ENCODE measurements at regions not wholly inside any gene's neighbourhood (a gene's known extent, or its start where the extent isn't known, plus 50 kb on each side); places are given as distances from the start of the nearest gene placed in this dataset.

DNA sequence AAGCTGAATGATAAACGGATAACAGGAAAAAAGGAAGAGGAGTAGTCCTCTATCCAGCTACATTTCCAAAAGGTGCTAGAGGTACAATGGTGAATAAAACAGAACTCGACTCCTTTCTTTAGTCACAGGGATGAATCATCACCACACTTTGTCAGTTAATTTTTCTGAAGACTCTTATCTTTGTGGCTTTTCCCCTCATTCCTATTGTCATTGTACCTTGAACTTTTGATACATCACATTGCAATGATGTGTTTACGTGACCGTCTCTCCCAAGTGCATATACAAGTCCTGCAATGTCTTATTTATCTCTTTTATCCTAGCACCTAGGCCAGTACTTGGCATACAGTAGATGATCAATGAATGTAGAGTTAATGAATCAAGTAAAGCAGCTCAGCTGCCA is 134.7 kb downstream of the LHFPL1 start:
- no peak overlapping the region for H2AFZ ChIP-seq (ENCODE audit: low read length)
- no peaks in the 10 kb centered on the region for H3K9me3 ChIP-seq (ENCODE audit: low read length)
- intact Hi-C loops (cut with micrococcal nuclease) = no loop called here
- no peak overlapping the region for H3K4me3 ChIP-seq (ENCODE audit: low read length)
- POLR2A ChIA-PET (ENCODE audit: unreplicated experiment) = no interaction called here
- CTCF ChIA-PET = no interaction called here
- no peaks in the 10 kb centered on the region for H3K4me1 ChIP-seq (ENCODE audit: insufficient read depth, low read length)
- no peak overlapping the region for H3K9ac ChIP-seq (ENCODE audit: low read length)
- ATAC-seq = no peak
- H3K79me2 ChIP-seq (ENCODE audit: low read length) = no peaks in the 10 kb centered on the region
- H3K9me2 ChIP-seq (replicated peaks; ENCODE audit: low read length) = no peaks in the 10 kb centered on the region
- no peak for DNase-seq
- no peaks in the 10 kb centered on the region for H3K36me3 ChIP-seq (ENCODE audit: low read depth, low read length)
- TF ChIP-seq, protein P1, sequence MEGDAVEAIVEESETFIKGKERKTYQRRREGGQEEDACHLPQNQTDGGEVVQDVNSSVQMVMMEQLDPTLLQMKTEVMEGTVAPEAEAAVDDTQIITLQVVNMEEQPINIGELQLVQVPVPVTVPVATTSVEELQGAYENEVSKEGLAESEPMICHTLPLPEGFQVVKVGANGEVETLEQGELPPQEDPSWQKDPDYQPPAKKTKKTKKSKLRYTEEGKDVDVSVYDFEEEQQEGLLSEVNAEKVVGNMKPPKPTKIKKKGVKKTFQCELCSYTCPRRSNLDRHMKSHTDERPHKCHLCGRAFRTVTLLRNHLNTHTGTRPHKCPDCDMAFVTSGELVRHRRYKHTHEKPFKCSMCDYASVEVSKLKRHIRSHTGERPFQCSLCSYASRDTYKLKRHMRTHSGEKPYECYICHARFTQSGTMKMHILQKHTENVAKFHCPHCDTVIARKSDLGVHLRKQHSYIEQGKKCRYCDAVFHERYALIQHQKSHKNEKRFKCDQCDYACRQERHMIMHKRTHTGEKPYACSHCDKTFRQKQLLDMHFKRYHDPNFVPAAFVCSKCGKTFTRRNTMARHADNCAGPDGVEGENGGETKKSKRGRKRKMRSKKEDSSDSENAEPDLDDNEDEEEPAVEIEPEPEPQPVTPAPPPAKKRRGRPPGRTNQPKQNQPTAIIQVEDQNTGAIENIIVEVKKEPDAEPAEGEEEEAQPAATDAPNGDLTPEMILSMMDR (conservative IDR thresholded peaks at IDR 0.05; ENCODE audit: low read depth, low read length) = no peak
- no peak for TF ChIP-seq EZH2phosphoT487 (IDR thresholded peaks at IDR 0.05; ENCODE audit: borderline replicate concordance, low read length)
- no peak for TF ChIP-seq EZH2 (IDR thresholded peaks at IDR 0.05; ENCODE audit: low read length, unreplicated experiment)
- no peak overlapping the region for H3K4me2 ChIP-seq (ENCODE audit: low read length)
- no peak overlapping the region for H3K27ac ChIP-seq (ENCODE audit: low read length)
- H4K20me1 ChIP-seq (ENCODE audit: low read length) = no peaks in the 10 kb centered on the region
- no TSS peak for BruUV-seq (replicated peaks)
- no peaks in the 10 kb centered on the region for H3F3A ChIP-seq (ENCODE audit: low read length, unreplicated experiment)
- H3K27me3 ChIP-seq (ENCODE audit: low read length) = no peaks in the 10 kb centered on the region

DNA sequence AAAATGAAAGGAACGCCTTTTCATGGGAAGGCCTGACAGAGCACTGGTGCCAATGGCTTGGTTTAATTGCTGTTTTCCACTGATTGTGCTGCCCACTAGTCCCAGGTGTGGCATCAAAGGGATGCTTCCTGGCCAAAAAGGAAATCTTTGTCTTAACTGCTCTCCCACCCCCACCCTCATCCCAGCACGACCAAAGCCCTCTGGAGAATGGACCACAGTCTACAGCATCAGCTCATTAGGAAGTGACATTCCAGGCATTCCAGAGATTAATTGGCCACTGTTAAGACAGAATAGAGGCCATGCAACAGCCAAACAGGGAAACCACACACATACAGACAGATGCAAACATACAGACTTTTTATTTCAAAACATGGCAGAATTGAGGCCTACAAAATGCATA is 143.2 kb downstream of the LHFPL1 start:
- BruUV-seq (replicated peaks) = no TSS peak
- POLR2A ChIA-PET (ENCODE audit: unreplicated experiment) = no interaction called here

DNA sequence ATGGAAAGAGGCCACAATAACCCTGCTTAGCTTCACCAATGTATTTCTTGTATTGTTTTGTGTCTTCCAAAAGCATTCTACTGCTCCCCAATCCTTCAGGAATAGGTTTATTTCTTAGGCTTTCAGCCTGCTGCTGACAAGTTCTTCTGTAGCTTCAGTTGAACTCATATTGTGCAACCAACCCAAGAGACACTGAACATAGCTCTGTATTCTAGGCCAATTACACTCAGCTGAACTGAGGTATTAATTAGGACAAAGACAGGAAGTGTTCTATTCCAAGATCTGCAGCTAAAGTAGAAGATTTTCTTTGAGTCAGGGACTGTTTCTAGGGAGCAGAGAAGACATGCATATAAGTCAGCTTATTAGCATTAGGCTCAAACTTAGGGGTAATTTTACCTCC is 151.8 kb downstream of the LHFPL1 start:
- ChIA-PET CTCF (no interaction called here), POLR2A (ENCODE audit: unreplicated experiment) (no interaction called here)
- H3K36me3 ChIP-seq (ENCODE audit: low read depth, low read length) = no peaks in the 10 kb centered on the region
- BruUV-seq (replicated peaks) = no TSS peak
- TF ChIP-seq, protein P1 (conservative IDR thresholded peaks at IDR 0.05; ENCODE audit: low read depth, low read length) = no peak
- TF ChIP-seq EZH2 (IDR thresholded peaks at IDR 0.05; ENCODE audit: low read length, unreplicated experiment) (no peak), EZH2phosphoT487 (IDR thresholded peaks at IDR 0.05; ENCODE audit: borderline replicate concordance, low read length) (no peak)
- no peaks in the 10 kb centered on the region for H3K79me2 ChIP-seq (ENCODE audit: low read length)
- H3K9me2 ChIP-seq (replicated peaks; ENCODE audit: low read length) = no peaks in the 10 kb centered on the region
- ATAC-seq (no peak), DNase-seq (no peak)
- no peaks in the 10 kb centered on the region for H4K20me1 ChIP-seq (ENCODE audit: low read length)
- no peaks in the 10 kb centered on the region for H3F3A ChIP-seq (ENCODE audit: low read length, unreplicated experiment)
- no peaks in the 10 kb centered on the region for H3K27me3 ChIP-seq (ENCODE audit: low read length)
- intact Hi-C loops (cut with micrococcal nuclease) = no loop called here
- H3K4me1 ChIP-seq (ENCODE audit: insufficient read depth, low read length) = no peaks in the 10 kb centered on the region
- no peaks in the 10 kb centered on the region for H3K9me3 ChIP-seq (ENCODE audit: low read length)
- no peak overlapping the region for H3K27ac ChIP-seq (ENCODE audit: low read length)
- H3K4me3 ChIP-seq (ENCODE audit: low read length) = no peak overlapping the region
- H3K4me2 ChIP-seq (ENCODE audit: low read length) = no peak overlapping the region
- H3K9ac ChIP-seq (ENCODE audit: low read length) = no peak overlapping the region
- H2AFZ ChIP-seq (ENCODE audit: low read length) = no peak overlapping the region

More for the DNA sequence above, 143.2 kb downstream of the LHFPL1 start:
- TF ChIP-seq, protein P1 (conservative IDR thresholded peaks at IDR 0.05; ENCODE audit: low read depth, low read length) = no peak
- TF ChIP-seq EZH2phosphoT487 (IDR thresholded peaks at IDR 0.05; ENCODE audit: borderline replicate concordance, low read length) (no peak), EZH2 (IDR thresholded peaks at IDR 0.05; ENCODE audit: low read length, unreplicated experiment) (no peak)
- Histone ChIP-seq H3K4me1 (ENCODE audit: insufficient read depth, low read length) (no peaks in the 10 kb centered on the region), H3K27ac (ENCODE audit: low read length) (no peak overlapping the region), H3K36me3 (ENCODE audit: low read depth, low read length) (no peaks in the 10 kb centered on the region), H4K20me1 (ENCODE audit: low read length) (no peaks in the 10 kb centered on the region), H3K9ac (ENCODE audit: low read length) (no peak overlapping the region), H3K9me2 (replicated peaks; ENCODE audit: low read length) (no peaks in the 10 kb centered on the region), H2AFZ (ENCODE audit: low read length) (no peak overlapping the region), H3F3A (ENCODE audit: low read length, unreplicated experiment) (no peaks in the 10 kb centered on the region), H3K27me3 (ENCODE audit: low read length) (no peaks in the 10 kb centered on the region), H3K79me2 (ENCODE audit: low read length) (no peaks in the 10 kb centered on the region), H3K4me2 (ENCODE audit: low read length) (no peak overlapping the region), H3K4me3 (ENCODE audit: low read length) (no peak overlapping the region), H3K9me3 (ENCODE audit: low read length) (no peaks in the 10 kb centered on the region)
- intact Hi-C loops (cut with micrococcal nuclease) = no loop called here
- DNase-seq = no peak
- ATAC-seq = no peak
- CTCF ChIA-PET = no interaction called here

Measured in PC-3 (cell line).